Adrenal gland (tissue), 5 donors: ENCODE measurements at regions not wholly inside any gene's neighbourhood (a gene's known extent, or its start where the extent isn't known, plus 50 kb on each side); places are given as distances from the start of the nearest gene placed in this dataset.

Source experiments
- CTCF ChIP-seq, 6 experiments: fragments of 450-650 bp in 4 of 6; fragments of 200-600 bp in 2 of 6; sonication (generic) in 1 of 6; IDR thresholded peaks; 1 replicate in 5 of 6; 2 replicates in 1 of 6; pipeline versions ENCODE4 v1.5.1 to v1.8.0; 2016 to 2021; ENCODE audit warnings: antibody characterized with exemption in 6 of 6, mild to moderate bottlenecking in 2 of 6, moderate library complexity in 1 of 6
- POLR2A ChIP-seq, 2 donors: fragments of 450-650 bp; IDR thresholded peaks; one replicate each; pipeline ENCODE4 v1.6.1; 2017; ENCODE audit warnings: antibody characterized with exemption in 2 of 2, mild to moderate bottlenecking in 2 of 2, moderate library complexity in 1 of 2
- donor health status: DM: no; HTN: no; CAD: no.

DNA sequence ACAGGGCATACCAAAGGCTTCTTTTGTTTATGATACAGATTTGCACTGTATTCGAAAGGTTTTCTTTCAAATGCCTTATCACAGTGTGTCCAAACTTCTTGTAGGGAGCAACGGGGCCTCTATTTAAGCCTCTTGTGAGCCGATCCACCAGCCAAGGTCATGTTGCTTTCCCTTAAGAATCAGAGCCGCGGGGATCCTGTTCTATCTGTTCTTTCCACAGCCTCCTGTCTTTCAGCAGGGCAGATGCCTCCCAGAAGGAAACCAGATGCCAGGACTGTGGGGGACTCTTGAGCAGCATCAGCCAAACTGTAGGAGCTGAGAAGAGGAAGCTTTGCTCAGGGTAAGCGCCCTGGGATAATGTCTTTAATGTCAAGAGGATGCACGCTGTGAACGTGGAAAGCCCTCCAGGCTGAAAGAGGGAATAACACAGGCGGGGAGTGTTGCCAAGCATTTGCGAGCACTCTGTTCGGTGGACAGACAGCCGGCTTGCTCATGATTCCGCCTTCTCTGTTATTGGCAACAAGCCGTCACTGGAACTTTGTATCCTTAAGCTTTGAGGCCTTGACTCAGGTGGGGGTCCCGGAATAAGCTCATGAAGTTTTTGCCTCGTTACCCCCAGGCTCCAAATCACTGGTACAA, 279.8 kb upstream of the FRG1 start:
- TF ChIP-seq CTCF (IDR thresholded peaks at IDR 0.05) (no peak), POLR2A (IDR thresholded peaks at IDR 0.05) (no peak)
